RWPE1 (cell line): ENCODE measurements at regions not wholly inside any gene's neighbourhood (a gene's known extent, or its start where the extent isn't known, plus 50 kb on each side); places are given as distances from the start of the nearest gene placed in this dataset.
A peak's percentile ranks its signal among the peaks of the same experiment; 100 is the strongest.

ENCODE experiments used
- CTCF ChIA-PET: fragments of 350-600 bp; sonication (Branson Sonifier 250); formaldehyde crosslinking; extraction: SDS; loops from one replicate; lab custom pipeline; 2021; lab: Yijun Ruan, JAX
- POLR2A ChIA-PET: fragments of 400-600 bp; formaldehyde crosslinking; extraction: SDS; loops from one replicate; lab custom pipeline; 2020; ENCODE audit warnings: antibody characterized with exemption; ENCODE audit not compliant: low non-redundant PET; lab: Yijun Ruan, JAX
- DNase-seq: peaks from one replicate; pipeline ENCODE4 v3.0.0; 2012; ENCODE audit warnings: low spot score
- H3K27ac ChIP-seq: fragments of 450-650 bp; 2 replicates; pipeline ENCODE4 v1.5.1; 2017
- TF ChIP-seq, protein P1 (sequence below): fragments of 450-650 bp; conservative IDR thresholded peaks from 2 replicates; pipeline ENCODE4 v1.5.1; 2017; ENCODE audit warnings: low read depth, mild to moderate bottlenecking

DNA sequence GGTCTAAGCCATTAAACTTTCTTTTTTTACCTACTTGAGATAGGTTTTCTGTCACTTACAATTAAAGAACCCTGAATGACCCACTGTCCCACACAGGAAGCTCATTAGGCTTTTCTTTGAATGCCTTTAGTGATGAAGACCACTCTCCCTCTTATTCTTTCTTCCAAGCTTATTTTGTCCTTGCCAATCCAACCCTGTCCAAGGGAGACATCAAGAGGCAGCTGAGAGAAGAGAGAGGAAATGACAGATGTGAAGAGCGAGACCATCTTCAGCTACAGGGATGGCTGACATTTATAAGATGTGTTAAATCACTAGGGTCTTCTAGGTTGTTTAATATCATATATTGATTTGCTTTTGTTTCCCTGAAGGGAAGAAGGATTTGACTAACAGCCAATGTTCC lies 133.5 kb downstream of the FAM114A2 start:
- H3K27ac ChIP-seq: no peak overlapping the region
- POLR2A ChIA-PET: no interaction called here
- TF ChIP-seq, protein P1, sequence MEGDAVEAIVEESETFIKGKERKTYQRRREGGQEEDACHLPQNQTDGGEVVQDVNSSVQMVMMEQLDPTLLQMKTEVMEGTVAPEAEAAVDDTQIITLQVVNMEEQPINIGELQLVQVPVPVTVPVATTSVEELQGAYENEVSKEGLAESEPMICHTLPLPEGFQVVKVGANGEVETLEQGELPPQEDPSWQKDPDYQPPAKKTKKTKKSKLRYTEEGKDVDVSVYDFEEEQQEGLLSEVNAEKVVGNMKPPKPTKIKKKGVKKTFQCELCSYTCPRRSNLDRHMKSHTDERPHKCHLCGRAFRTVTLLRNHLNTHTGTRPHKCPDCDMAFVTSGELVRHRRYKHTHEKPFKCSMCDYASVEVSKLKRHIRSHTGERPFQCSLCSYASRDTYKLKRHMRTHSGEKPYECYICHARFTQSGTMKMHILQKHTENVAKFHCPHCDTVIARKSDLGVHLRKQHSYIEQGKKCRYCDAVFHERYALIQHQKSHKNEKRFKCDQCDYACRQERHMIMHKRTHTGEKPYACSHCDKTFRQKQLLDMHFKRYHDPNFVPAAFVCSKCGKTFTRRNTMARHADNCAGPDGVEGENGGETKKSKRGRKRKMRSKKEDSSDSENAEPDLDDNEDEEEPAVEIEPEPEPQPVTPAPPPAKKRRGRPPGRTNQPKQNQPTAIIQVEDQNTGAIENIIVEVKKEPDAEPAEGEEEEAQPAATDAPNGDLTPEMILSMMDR: no peak
- CTCF ChIA-PET: no interaction called here
- no peak for DNase-seq

- POLR2A ChIA-PET: no interaction called here
Observed at GRCh38 chr5:153903321-153903720, 135.4 kb downstream of the FAM114A2 start.

GRCh38 chr5:153902016-153902415 lies 136.7 kb downstream of the FAM114A2 start:
- CTCF ChIA-PET: no interaction called here
- POLR2A ChIA-PET: no interaction called here
- DNase-seq: no peak
- peak overlapping the region; percentile 88; the same call in 1 of the 2 replicates for H3K27ac ChIP-seq
- TF ChIP-seq, protein P1: no peak

More at GRCh38 chr5:153903321-153903720, 135.4 kb downstream of the FAM114A2 start:
- DNase-seq: no peak
- TF ChIP-seq, protein P1: no peak
- H3K27ac ChIP-seq: no peak overlapping the region
- CTCF ChIA-PET: no interaction called here

GRCh38 chr5:153901449-153901848 lies 137.3 kb downstream of the FAM114A2 start:
- POLR2A ChIA-PET: no interaction called here
- DNase-seq: no peak
- TF ChIP-seq, protein P1: no peak

GRCh38 chr5:153900703-153901395 lies 137.9 kb downstream of the FAM114A2 start:
- DNase-seq: peak; percentile 85
- ChIA-PET CTCF (no interaction called here), POLR2A (no interaction called here)
- peak overlapping the region; percentile 88 for H3K27ac ChIP-seq
- TF ChIP-seq, protein P1: no peak

More at GRCh38 chr5:153901449-153901848, 137.3 kb downstream of the FAM114A2 start:
- H3K27ac ChIP-seq: peak overlapping the region; percentile 88
- CTCF ChIA-PET: no interaction called here

DNA sequence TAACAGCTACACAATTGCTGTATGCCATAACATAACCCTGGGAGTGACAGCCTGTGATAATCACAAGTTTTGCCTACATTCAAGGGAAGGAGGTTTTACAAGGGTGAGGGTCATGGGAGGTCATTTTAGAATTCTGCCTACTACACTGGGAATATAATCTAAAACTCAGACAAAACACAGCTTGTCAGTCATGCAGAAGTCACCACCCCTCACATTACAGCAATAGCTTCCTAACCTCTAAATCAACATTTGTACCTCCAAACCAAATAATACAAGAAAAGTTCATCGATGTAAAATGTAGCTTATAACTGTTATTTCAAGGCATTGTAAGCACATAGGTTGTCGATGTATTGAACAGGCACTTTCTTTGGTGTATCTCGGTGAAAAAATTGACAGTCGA lies 139.0 kb downstream of the FAM114A2 start:
- POLR2A ChIA-PET: no interaction called here
- TF ChIP-seq, protein P1: no peak
- CTCF ChIA-PET: interaction anchor here (0.6 to 0.7 kb wide), 2 partner anchors 74 to 396 kb away, joined by 3 to 5 read pairs; no protein-coding TSS in a partner anchor

More for the DNA sequence above, 139.0 kb downstream of the FAM114A2 start:
- H3K27ac ChIP-seq: no peak overlapping the region
- no peak for DNase-seq
